GM20000 (cell line): ENCODE measurements at regions not wholly inside any gene's neighbourhood (a gene's known extent, or its start where the extent isn't known, plus 50 kb on each side); places are given as distances from the start of the nearest gene placed in this dataset.

Source experiments
- DNase-seq: peaks from one replicate; pipeline ENCODE4 v3.0.0; 2012; ENCODE audit warnings: low spot score
- CTCF ChIP-seq: IDR thresholded peaks from 2 replicates; pipeline ENCODE4 v1.5.1; 2012; ENCODE audit warnings: mild to moderate bottlenecking, control low read depth; ENCODE audit errors: extremely low read depth, missing control alignments

- TF ChIP-seq CTCF: no peak
- DNase-seq: no peak
Measured at GRCh38 chr10:28354511-28354910, 51.6 kb upstream of the MPP7 start.

GRCh38 chr10:28355376-28355775 lies 52.5 kb upstream of the MPP7 start:
- DNase-seq: no peak
- no peak for TF ChIP-seq CTCF

- TF ChIP-seq CTCF: no peak
- DNase-seq: no peak
Measured at GRCh38 chr10:28359334-28359733, 56.5 kb upstream of the MPP7 start.

- no peak for TF ChIP-seq CTCF
- DNase-seq: no peak
Measured at GRCh38 chr10:28360175-28360574, 57.3 kb upstream of the MPP7 start.

GRCh38 chr10:28363376-28363775 lies 60.5 kb upstream of the MPP7 start:
- no peak for DNase-seq
- TF ChIP-seq CTCF: no peak

- DNase-seq: no peak
- TF ChIP-seq CTCF: no peak
Measured at GRCh38 chr10:28365840-28366239, 63.0 kb upstream of the MPP7 start.

- TF ChIP-seq CTCF: no peak
- DNase-seq: no peak
Measured at GRCh38 chr10:28366994-28367393, 64.1 kb upstream of the MPP7 start.
